NB4 (cell line): ENCODE measurements at regions not wholly inside any gene's neighbourhood (a gene's known extent, or its start where the extent isn't known, plus 50 kb on each side); places are given as distances from the start of the nearest gene placed in this dataset.

Experiments
- MYC ChIP-seq: IDR thresholded peaks from 2 replicates; pipeline ENCODE4 v1.6.1; 2011; ENCODE audit warnings: low read depth, low read length
- POLR2A ChIP-seq: IDR thresholded peaks from 2 replicates; pipeline ENCODE4 v1.6.1; 2011; ENCODE audit warnings: mild to moderate bottlenecking; ENCODE audit not compliant: insufficient read length; ENCODE audit errors: extremely low read depth
- TF ChIP-seq, protein P1 (sequence below): IDR thresholded peaks from one replicate; pipeline ENCODE4 v1.5.1; 2012; ENCODE audit warnings: low read depth, low read length
- TF ChIP-seq, protein P2 (sequence below): IDR thresholded peaks from 2 replicates; pipeline ENCODE4 v1.6.1; 2011; ENCODE audit warnings: low read depth, low read length

DNA sequence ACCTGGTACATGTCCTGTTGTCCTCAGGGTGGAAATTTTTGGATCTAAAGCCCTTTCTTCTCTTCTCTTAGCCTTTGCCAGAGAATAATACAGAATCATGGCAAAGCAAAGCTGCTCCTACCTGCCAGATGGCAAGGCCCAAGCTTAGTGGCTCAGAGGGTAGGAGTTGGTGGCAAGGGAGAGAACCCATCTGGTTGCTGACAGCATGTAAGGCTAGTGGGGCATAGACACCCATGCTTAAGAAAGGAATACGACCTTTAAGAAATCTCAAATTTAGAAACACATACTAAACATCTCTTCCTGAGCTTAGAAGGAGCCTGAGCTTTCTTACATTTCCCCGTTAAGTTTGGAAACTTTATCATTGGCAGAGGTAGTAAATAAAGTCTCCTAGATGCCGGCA lies 395.0 kb upstream of the SOX9 start:
- TF ChIP-seq, protein P1, sequence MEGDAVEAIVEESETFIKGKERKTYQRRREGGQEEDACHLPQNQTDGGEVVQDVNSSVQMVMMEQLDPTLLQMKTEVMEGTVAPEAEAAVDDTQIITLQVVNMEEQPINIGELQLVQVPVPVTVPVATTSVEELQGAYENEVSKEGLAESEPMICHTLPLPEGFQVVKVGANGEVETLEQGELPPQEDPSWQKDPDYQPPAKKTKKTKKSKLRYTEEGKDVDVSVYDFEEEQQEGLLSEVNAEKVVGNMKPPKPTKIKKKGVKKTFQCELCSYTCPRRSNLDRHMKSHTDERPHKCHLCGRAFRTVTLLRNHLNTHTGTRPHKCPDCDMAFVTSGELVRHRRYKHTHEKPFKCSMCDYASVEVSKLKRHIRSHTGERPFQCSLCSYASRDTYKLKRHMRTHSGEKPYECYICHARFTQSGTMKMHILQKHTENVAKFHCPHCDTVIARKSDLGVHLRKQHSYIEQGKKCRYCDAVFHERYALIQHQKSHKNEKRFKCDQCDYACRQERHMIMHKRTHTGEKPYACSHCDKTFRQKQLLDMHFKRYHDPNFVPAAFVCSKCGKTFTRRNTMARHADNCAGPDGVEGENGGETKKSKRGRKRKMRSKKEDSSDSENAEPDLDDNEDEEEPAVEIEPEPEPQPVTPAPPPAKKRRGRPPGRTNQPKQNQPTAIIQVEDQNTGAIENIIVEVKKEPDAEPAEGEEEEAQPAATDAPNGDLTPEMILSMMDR, result no peak
- no peak for TF ChIP-seq POLR2A
- TF ChIP-seq, protein P2, sequence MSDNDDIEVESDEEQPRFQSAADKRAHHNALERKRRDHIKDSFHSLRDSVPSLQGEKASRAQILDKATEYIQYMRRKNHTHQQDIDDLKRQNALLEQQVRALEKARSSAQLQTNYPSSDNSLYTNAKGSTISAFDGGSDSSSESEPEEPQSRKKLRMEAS, result no peak
- no peak for TF ChIP-seq MYC
